DND-41 (cell line): ENCODE measurements at regions not wholly inside any gene's neighbourhood (a gene's known extent, or its start where the extent isn't known, plus 50 kb on each side); places are given as distances from the start of the nearest gene placed in this dataset.

Experiments
- EZH2 ChIP-seq: IDR thresholded peaks from 3 replicates; pipeline ENCODE4 v1.6.1; 2012; ENCODE audit warnings: borderline replicate concordance, low read depth, mild to moderate bottlenecking, moderate library complexity, low read length, inconsistent platforms; ENCODE audit not compliant: severe bottlenecking
- TF ChIP-seq, protein P1 (sequence below): IDR thresholded peaks from 2 replicates; pipeline ENCODE4 v1.5.1; 2012; ENCODE audit warnings: borderline replicate concordance, low read length, moderate library complexity, mild to moderate bottlenecking; ENCODE audit not compliant: poor library complexity, severe bottlenecking; ENCODE audit errors: extremely low read depth

DNA sequence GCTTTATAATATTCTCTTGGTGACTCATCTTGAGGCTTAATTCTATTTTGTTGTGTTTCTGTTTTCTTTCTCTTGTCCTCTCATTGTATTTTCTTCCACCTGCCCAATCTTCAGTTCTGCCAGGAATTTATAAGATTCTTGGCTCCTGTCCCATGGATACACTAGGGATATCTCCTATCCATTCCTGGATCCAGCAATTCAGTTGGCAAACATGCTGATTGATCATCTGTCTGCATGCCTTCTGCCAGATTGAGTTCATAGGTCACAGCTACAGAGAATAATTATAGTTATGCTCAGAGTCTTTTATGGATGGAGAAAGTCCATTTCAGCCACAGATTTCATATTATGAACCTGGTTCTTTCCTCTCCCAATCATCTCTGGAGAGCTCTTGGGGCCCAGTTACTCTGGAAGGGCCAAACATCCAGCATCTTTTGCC lies 140.4 kb upstream of the MAGI2 start:
- TF ChIP-seq, protein P1, sequence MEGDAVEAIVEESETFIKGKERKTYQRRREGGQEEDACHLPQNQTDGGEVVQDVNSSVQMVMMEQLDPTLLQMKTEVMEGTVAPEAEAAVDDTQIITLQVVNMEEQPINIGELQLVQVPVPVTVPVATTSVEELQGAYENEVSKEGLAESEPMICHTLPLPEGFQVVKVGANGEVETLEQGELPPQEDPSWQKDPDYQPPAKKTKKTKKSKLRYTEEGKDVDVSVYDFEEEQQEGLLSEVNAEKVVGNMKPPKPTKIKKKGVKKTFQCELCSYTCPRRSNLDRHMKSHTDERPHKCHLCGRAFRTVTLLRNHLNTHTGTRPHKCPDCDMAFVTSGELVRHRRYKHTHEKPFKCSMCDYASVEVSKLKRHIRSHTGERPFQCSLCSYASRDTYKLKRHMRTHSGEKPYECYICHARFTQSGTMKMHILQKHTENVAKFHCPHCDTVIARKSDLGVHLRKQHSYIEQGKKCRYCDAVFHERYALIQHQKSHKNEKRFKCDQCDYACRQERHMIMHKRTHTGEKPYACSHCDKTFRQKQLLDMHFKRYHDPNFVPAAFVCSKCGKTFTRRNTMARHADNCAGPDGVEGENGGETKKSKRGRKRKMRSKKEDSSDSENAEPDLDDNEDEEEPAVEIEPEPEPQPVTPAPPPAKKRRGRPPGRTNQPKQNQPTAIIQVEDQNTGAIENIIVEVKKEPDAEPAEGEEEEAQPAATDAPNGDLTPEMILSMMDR = no peak
- no peak for TF ChIP-seq EZH2
